Neural cell (in vitro differentiated cells): ENCODE measurements at regions not wholly inside any gene's neighbourhood (a gene's known extent, or its start where the extent isn't known, plus 50 kb on each side); places are given as distances from the start of the nearest gene placed in this dataset.

Source experiments
- H2AFZ ChIP-seq: fragments of 200-600, 300-800 bp; sonication (generic), shearing (Covaris generic); 2 replicates; pipeline ENCODE4 v1.6.0; 2014; ENCODE audit warnings: low read depth, mild to moderate bottlenecking, antibody characterized with exemption, low read length, moderate library complexity
- H3F3A ChIP-seq: fragments of 200-600 bp; shearing (Covaris generic); 2 replicates; pipeline ENCODE4 v1.6.1; 2016; ENCODE audit warnings: mild to moderate bottlenecking, moderate library complexity, mixed read lengths, antibody characterized with exemption, low read length; ENCODE audit not compliant: insufficient read depth, poor library complexity, severe bottlenecking
- H3K27ac ChIP-seq: fragments of 200-600, 300-800 bp; sonication (generic), shearing (Covaris generic); 2 replicates; pipeline ENCODE4 v1.5.1; 2014; ENCODE audit warnings: mild to moderate bottlenecking, low read length, moderate library complexity
- H3K27me3 ChIP-seq: fragments of 300-800, 200-600 bp; sonication (generic), shearing (Covaris generic); 2 replicates; pipeline ENCODE4 v1.6.0; 2014; ENCODE audit warnings: mild to moderate bottlenecking, low read depth, low read length, moderate library complexity; ENCODE audit not compliant: insufficient read depth
- H3K36me3 ChIP-seq: fragments of 300-800, 200-600 bp; sonication (generic), shearing (Covaris generic); 2 replicates; pipeline ENCODE4 v1.5.1; 2014; ENCODE audit warnings: mild to moderate bottlenecking, antibody characterized with exemption, low read length, moderate library complexity; ENCODE audit not compliant: insufficient read depth
- H3K4me2 ChIP-seq: fragments of 300-800, 200-600 bp; sonication (generic), shearing (Covaris generic); 2 replicates; pipeline ENCODE4 v1.6.0; 2014; ENCODE audit warnings: mild to moderate bottlenecking, low read length
- H3K4me3 ChIP-seq: fragments of 300-800, 200-600 bp; sonication (generic), shearing (Covaris generic); 2 replicates; pipeline ENCODE4 v1.5.1; 2014; ENCODE audit warnings: mild to moderate bottlenecking, low read length, moderate library complexity
- H3K79me2 ChIP-seq: fragments of 200-600 bp; shearing (Covaris generic); replicated peaks from 2 replicates; pipeline ENCODE4 v1.6.0; 2014; ENCODE audit warnings: mild to moderate bottlenecking, low read length, moderate library complexity; ENCODE audit not compliant: insufficient read depth
- H3K9ac ChIP-seq: fragments of 300-800, 200-600 bp; sonication (generic), shearing (Covaris generic); 2 replicates; pipeline ENCODE4 v1.6.1; 2016; ENCODE audit warnings: mild to moderate bottlenecking, low read length, mixed read lengths
- H3K9me2 ChIP-seq: fragments of 200-600 bp; shearing (Covaris generic); 2 replicates; pipeline ENCODE4 v1.6.1; 2016; ENCODE audit warnings: mild to moderate bottlenecking, low read length, mixed read lengths; ENCODE audit not compliant: insufficient read depth
- H3K9me3 ChIP-seq: fragments of 200-600, 300-800 bp; sonication (generic), shearing (Covaris generic); 2 replicates; pipeline ENCODE4 v1.6.1; 2016; ENCODE audit warnings: mild to moderate bottlenecking, mixed run types, low read length, moderate library complexity, mixed read lengths
- H4K20me1 ChIP-seq: fragments of 200-600 bp; shearing (Covaris generic); 2 replicates; pipeline ENCODE4 v1.6.1; 2016; ENCODE audit warnings: mild to moderate bottlenecking, mixed run types; ENCODE audit not compliant: insufficient read depth
- CTCF ChIP-seq: fragments of 450-650 bp; IDR thresholded peaks from 2 replicates; pipeline ENCODE4 v1.5.1; 2014; ENCODE audit warnings: antibody characterized with exemption, mild to moderate bottlenecking, moderate library complexity; ENCODE audit not compliant: poor library complexity, severe bottlenecking
- EP300 ChIP-seq: fragments of 450-650 bp; conservative IDR thresholded peaks from 2 replicates; pipeline ENCODE4 v1.6.1; 2014; ENCODE audit warnings: antibody characterized with exemption, mild to moderate bottlenecking, moderate library complexity; ENCODE audit not compliant: poor library complexity, severe bottlenecking
- EZH2 ChIP-seq: fragments of 200-600, 300-800 bp; shearing (Covaris generic), sonication (generic); IDR thresholded peaks from 2 replicates; pipeline ENCODE4 v1.6.1; 2014; ENCODE audit warnings: antibody characterized with exemption, low read length, borderline replicate concordance, mild to moderate bottlenecking; ENCODE audit not compliant: insufficient read depth, poor library complexity, severe bottlenecking
- MXI1 ChIP-seq: fragments of 450-650 bp; conservative IDR thresholded peaks from 2 replicates; pipeline ENCODE4 v1.6.1; 2014; ENCODE audit warnings: antibody characterized with exemption, mild to moderate bottlenecking; ENCODE audit not compliant: poor library complexity, severe bottlenecking
- POLR2AphosphoS5 ChIP-seq: IDR thresholded peaks from 2 replicates; pipeline ENCODE4 v1.6.1; 2012
- RAD21 ChIP-seq: fragments of 450-650 bp; conservative IDR thresholded peaks from 2 replicates; pipeline ENCODE4 v1.6.1; 2014; ENCODE audit warnings: antibody characterized with exemption, mild to moderate bottlenecking, moderate library complexity
- SMC3 ChIP-seq: fragments of 450-650 bp; conservative IDR thresholded peaks from 2 replicates; pipeline ENCODE4 v1.6.1; 2014; ENCODE audit warnings: antibody characterized with exemption, mild to moderate bottlenecking, moderate library complexity; ENCODE audit not compliant: poor library complexity
- TAF1 ChIP-seq: IDR thresholded peaks from 2 replicates; pipeline ENCODE4 v1.6.1; 2012; ENCODE audit warnings: low read depth
- TF ChIP-seq, protein P1 (sequence below): IDR thresholded peaks from 2 replicates; pipeline ENCODE4 v1.6.1; 2012; ENCODE audit warnings: borderline replicate concordance

GRCh38 chr11:97574976-97575665, 1185.3 kb downstream of the JRKL start:
- Histone ChIP-seq H3K9me3 (no peaks in the 10 kb centered on the region), H2AFZ (no peak overlapping the region), H3K4me2 (no peak overlapping the region), H3K9me2 (no peaks in the 10 kb centered on the region), H3K9ac (no peak overlapping the region), H3K79me2 (no peaks in the 10 kb centered on the region), H3K27ac (no peak overlapping the region), H3K4me3 (no peak overlapping the region), H3K27me3 (no peaks in the 10 kb centered on the region), H4K20me1 (no peaks in the 10 kb centered on the region), H3F3A (no peaks in the 10 kb centered on the region), H3K36me3 (no peaks in the 10 kb centered on the region)
- TF ChIP-seq MXI1 (no peak), SMC3 (no peak), EP300 (no peak), TAF1 (no peak), CTCF (no peak), POLR2AphosphoS5 (no peak), RAD21 (no peak), EZH2 (no peak)
- TF ChIP-seq, protein P1, sequence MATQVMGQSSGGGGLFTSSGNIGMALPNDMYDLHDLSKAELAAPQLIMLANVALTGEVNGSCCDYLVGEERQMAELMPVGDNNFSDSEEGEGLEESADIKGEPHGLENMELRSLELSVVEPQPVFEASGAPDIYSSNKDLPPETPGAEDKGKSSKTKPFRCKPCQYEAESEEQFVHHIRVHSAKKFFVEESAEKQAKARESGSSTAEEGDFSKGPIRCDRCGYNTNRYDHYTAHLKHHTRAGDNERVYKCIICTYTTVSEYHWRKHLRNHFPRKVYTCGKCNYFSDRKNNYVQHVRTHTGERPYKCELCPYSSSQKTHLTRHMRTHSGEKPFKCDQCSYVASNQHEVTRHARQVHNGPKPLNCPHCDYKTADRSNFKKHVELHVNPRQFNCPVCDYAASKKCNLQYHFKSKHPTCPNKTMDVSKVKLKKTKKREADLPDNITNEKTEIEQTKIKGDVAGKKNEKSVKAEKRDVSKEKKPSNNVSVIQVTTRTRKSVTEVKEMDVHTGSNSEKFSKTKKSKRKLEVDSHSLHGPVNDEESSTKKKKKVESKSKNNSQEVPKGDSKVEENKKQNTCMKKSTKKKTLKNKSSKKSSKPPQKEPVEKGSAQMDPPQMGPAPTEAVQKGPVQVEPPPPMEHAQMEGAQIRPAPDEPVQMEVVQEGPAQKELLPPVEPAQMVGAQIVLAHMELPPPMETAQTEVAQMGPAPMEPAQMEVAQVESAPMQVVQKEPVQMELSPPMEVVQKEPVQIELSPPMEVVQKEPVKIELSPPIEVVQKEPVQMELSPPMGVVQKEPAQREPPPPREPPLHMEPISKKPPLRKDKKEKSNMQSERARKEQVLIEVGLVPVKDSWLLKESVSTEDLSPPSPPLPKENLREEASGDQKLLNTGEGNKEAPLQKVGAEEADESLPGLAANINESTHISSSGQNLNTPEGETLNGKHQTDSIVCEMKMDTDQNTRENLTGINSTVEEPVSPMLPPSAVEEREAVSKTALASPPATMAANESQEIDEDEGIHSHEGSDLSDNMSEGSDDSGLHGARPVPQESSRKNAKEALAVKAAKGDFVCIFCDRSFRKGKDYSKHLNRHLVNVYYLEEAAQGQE = no peak

GRCh38 chr11:97607291-97608000, 1217.6 kb downstream of the JRKL start:
- no peaks in the 10 kb centered on the region for H3K9me3 ChIP-seq
- no peak for TF ChIP-seq EZH2
- TF ChIP-seq EP300 = no peak
- no peak for TF ChIP-seq MXI1
- TF ChIP-seq TAF1 = no peak
- TF ChIP-seq SMC3 = no peak
- no peak for TF ChIP-seq RAD21
- TF ChIP-seq, protein P1 = no peak
- TF ChIP-seq CTCF = no peak
- no peak for TF ChIP-seq POLR2AphosphoS5
- no peaks in the 10 kb centered on the region for H4K20me1 ChIP-seq

More at GRCh38 chr11:97607291-97608000, 1217.6 kb downstream of the JRKL start:
- Histone ChIP-seq H3K4me3 (no peak overlapping the region), H3K27ac (no peak overlapping the region), H3K9ac (no peak overlapping the region), H3K79me2 (no peaks in the 10 kb centered on the region), H3K27me3 (no peaks in the 10 kb centered on the region), H3F3A (no peaks in the 10 kb centered on the region), H3K36me3 (no peaks in the 10 kb centered on the region), H3K4me2 (no peak overlapping the region), H3K9me2 (no peaks in the 10 kb centered on the region), H2AFZ (no peak overlapping the region)
